Common myeloid progenitor, CD34-positive (primary cell): ENCODE measurements at regions not wholly inside any gene's neighbourhood (a gene's known extent, or its start where the extent isn't known, plus 50 kb on each side); places are given as distances from the start of the nearest gene placed in this dataset.

Experiments
- CTCF ChIA-PET: fragments of 350-600 bp; sonication (Branson Sonifier 250); formaldehyde crosslinking; loops from one replicate; lab custom pipeline; 2021; ENCODE audit warnings: antibody characterized with exemption; lab: Charles Lee
- POLR2A ChIA-PET: fragments of 350-600 bp; sonication (Branson Sonifier 250); formaldehyde crosslinking; loops from one replicate; lab custom pipeline; 2021; ENCODE audit warnings: antibody characterized with exemption; lab: Charles Lee
- DNase-seq, 3 donors: peaks; one replicate each; pipeline versions ENCODE4 v3.0.0 to v3.0.0-alpha.2; 2013
- H3K27ac ChIP-seq, 2 experiments: 1 replicate in 1 of 2; 2 replicates in 1 of 2; pipeline ENCODE4 v1.7.0; 2013; ENCODE audit warnings: inconsistent platforms in 2 of 2, low read length in 2 of 2, mild to moderate bottlenecking in 2 of 2, low read depth in 1 of 2, moderate library complexity in 1 of 2; ENCODE audit not compliant: severe bottlenecking in 2 of 2, insufficient read depth in 1 of 2, poor library complexity in 1 of 2
- H3K27me3 ChIP-seq, 5 experiments: replicated peaks in 2 of 5; 1 replicate in 3 of 5; 2 replicates in 2 of 5; pipeline versions ENCODE4 v1.6.1 to v1.7.0; 2013; ENCODE audit warnings: low read length in 4 of 5, mild to moderate bottlenecking in 2 of 5, moderate library complexity in 2 of 5, inconsistent platforms in 1 of 5; ENCODE audit not compliant: insufficient read depth in 5 of 5, control insufficient read depth in 4 of 5
- H3K36me3 ChIP-seq, 4 experiments: 1 replicate in 2 of 4; 2 replicates in 2 of 4; pipeline versions ENCODE4 v1.6.1 to v1.7.0; 2013; ENCODE audit warnings: low read length in 3 of 4, control low read depth in 1 of 4, mild to moderate bottlenecking in 1 of 4; ENCODE audit not compliant: control insufficient read depth in 4 of 4, insufficient read depth in 4 of 4
- H3K4me1 ChIP-seq, 4 experiments: 1 replicate in 3 of 4; 2 replicates in 1 of 4; pipeline versions ENCODE4 v1.6.1 to v1.7.1; 2013; ENCODE audit warnings: low read length in 3 of 4, mild to moderate bottlenecking in 3 of 4, control low read depth in 1 of 4, inconsistent platforms in 1 of 4, moderate library complexity in 1 of 4; ENCODE audit not compliant: control insufficient read depth in 4 of 4, insufficient read depth in 4 of 4; ENCODE audit errors: control extremely low read depth in 1 of 4
- H3K4me3 ChIP-seq, 7 experiments: 1 replicate in 4 of 7; 2 replicates in 3 of 7; pipeline versions ENCODE4 v1.5.1 to v1.7.0; 2013; ENCODE audit warnings: mild to moderate bottlenecking in 7 of 7, low read length in 6 of 7, moderate library complexity in 6 of 7, inconsistent platforms in 2 of 7, low read depth in 2 of 7, control low read depth in 1 of 7; ENCODE audit not compliant: insufficient read depth in 4 of 7, control insufficient read depth in 1 of 7; ENCODE audit errors: extremely low read depth in 1 of 7
- H3K9me3 ChIP-seq, 5 experiments: 1 replicate in 4 of 5; 2 replicates in 1 of 5; pipeline versions ENCODE4 v1.6.1 to v1.7.1; 2013; ENCODE audit warnings: low read length in 4 of 5, mild to moderate bottlenecking in 2 of 5, inconsistent platforms in 1 of 5, low read depth in 1 of 5, moderate library complexity in 1 of 5; ENCODE audit not compliant: control insufficient read depth in 4 of 5, insufficient read depth in 2 of 5; ENCODE audit errors: control extremely low read depth in 1 of 5
- WGBS: methylation state at CpG from one replicate; pipeline ENCODE4 v1.1.5; 2013; ENCODE audit not compliant: insufficient coverage; 5-methylcytosine and 5-hydroxymethylcytosine counted together

DNA sequence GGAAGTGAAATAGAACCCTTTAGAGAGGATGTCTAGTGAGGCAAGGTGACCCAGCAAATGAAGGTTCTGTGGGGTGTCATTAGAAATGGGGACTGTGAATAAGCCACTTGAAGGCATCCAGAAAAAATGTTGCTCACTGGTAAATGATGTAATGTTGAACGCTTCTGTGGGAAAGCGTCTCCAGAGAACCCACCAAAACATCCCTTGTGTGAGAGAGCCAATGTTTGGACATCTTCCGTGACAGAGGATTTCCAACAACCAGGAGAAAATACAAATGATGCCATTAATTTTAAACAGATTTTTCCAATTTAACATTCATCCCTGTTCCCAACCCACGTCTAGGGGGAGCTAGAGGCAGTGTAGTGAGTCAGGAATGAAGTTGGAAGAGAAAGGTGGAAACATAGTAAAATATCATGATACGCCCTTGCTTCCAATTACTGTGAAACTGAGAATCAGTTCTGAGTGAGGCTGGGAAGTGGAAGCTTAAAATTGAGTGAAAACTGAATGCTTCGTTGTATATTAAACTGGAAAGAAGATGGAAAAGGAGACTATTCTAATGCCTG lies 584.2 kb downstream of the CD109 start:
- Histone ChIP-seq H3K36me3 (no peaks in the 10 kb centered on the region), H3K27me3 (no peaks in the 10 kb centered on the region), H3K9me3 (no peaks in the 10 kb centered on the region), H3K27ac (no peak overlapping the region), H3K4me3 (no peak overlapping the region), H3K4me1 (no peaks in the 10 kb centered on the region)
- POLR2A ChIA-PET: no interaction called here
- WGBS: 92% methylated on average over 4 of the region's 6 CpGs
- CTCF ChIA-PET: no interaction called here
- DNase-seq: no peak

- CTCF ChIA-PET: no interaction called here
- POLR2A ChIA-PET: no interaction called here
Observed at GRCh38 chr6:74277777-74278186, 581.8 kb downstream of the CD109 start.

GRCh38 chr6:74273541-74273940 lies 577.5 kb downstream of the CD109 start:
- ChIA-PET CTCF (no interaction called here), POLR2A (no interaction called here)
- DNase-seq: no peak
- Histone ChIP-seq H3K4me1 (no peaks in the 10 kb centered on the region), H3K27me3 (no peaks in the 10 kb centered on the region), H3K9me3 (no peaks in the 10 kb centered on the region), H3K4me3 (no peak overlapping the region), H3K27ac (no peak overlapping the region), H3K36me3 (no peaks in the 10 kb centered on the region)

More at GRCh38 chr6:74277777-74278186, 581.8 kb downstream of the CD109 start:
- 91% methylated on average over 3 of the region's 6 CpGs for WGBS
- Histone ChIP-seq H3K4me1 (no peaks in the 10 kb centered on the region), H3K4me3 (no peak overlapping the region), H3K36me3 (no peaks in the 10 kb centered on the region), H3K27ac (no peak overlapping the region), H3K9me3 (no peaks in the 10 kb centered on the region), H3K27me3 (no peaks in the 10 kb centered on the region)
- DNase-seq: no peak

DNA sequence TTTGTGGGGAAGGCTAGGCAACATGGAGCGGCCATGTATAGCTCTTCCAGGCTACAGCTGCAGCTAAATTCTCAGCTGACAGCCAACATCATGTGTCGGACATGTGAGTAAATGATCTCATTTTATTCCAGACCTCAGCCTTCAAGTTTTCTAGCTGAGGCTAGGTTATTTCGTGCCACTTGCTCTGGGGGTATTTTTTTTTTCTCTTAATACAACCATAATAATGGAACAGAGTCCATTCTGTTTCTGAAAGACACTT lies 573.5 kb downstream of the CD109 start:
- ChIA-PET CTCF (no interaction called here), POLR2A (no interaction called here)
- H3K27ac ChIP-seq: no peak overlapping the region

GRCh38 chr6:74268815-74269599 lies 573.0 kb downstream of the CD109 start:
- no peak for DNase-seq
- Histone ChIP-seq H3K4me1 (no peaks in the 10 kb centered on the region), H3K27me3 (no peaks in the 10 kb centered on the region), H3K36me3 (no peaks in the 10 kb centered on the region), H3K27ac (no peak overlapping the region), H3K4me3 (no peak overlapping the region), H3K9me3 (no peaks in the 10 kb centered on the region)
- CTCF ChIA-PET: no interaction called here
- POLR2A ChIA-PET: no interaction called here
- WGBS: 93% methylated on average over 2 of the region's 2 CpGs

More for the DNA sequence above, 573.5 kb downstream of the CD109 start:
- Histone ChIP-seq H3K36me3 (no peaks in the 10 kb centered on the region), H3K27me3 (no peaks in the 10 kb centered on the region), H3K9me3 (no peaks in the 10 kb centered on the region), H3K4me1 (no peaks in the 10 kb centered on the region), H3K4me3 (no peak overlapping the region)
- no peak for DNase-seq
- WGBS: 74% methylated on average over 2 of the region's 3 CpGs

GRCh38 chr6:74259981-74260380 lies 564.0 kb downstream of the CD109 start:
- H3K4me1 ChIP-seq: no peaks in the 10 kb centered on the region
- CTCF ChIA-PET: no interaction called here
- no CpG with 5 or more reads among the region's 2 CpGs for WGBS
- DNase-seq: no peak
- no peaks in the 10 kb centered on the region for H3K27me3 ChIP-seq
- POLR2A ChIA-PET: no interaction called here
- no peak overlapping the region for H3K27ac ChIP-seq
- H3K36me3 ChIP-seq: no peaks in the 10 kb centered on the region
- no peak overlapping the region for H3K4me3 ChIP-seq
- H3K9me3 ChIP-seq: peaks cover 0 to 2% (median 0%) of the 10 kb centered on the region in 5 experiments

DNA sequence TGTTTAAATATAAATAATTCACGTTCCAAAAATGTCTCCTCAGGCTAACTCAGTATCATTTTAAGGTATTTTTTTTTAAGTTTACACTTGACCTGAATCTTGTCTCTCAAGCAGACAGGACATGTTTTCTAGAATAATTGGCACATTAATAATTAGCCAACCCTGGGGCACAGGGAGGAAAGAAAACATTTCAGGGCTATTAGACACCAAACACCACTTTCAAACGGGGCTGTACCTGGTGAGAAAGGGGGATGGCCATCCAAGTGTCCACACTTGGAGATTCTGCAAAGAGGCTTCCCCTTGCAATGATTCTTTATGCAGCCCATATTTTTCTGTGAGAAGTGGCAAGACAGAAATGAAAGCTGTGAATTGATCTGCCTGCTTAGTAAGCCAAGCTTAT lies 560.8 kb downstream of the CD109 start:
- H3K4me3 ChIP-seq: no peak overlapping the region
- no peaks in the 10 kb centered on the region for H3K9me3 ChIP-seq
- H3K36me3 ChIP-seq: no peaks in the 10 kb centered on the region
- 89% methylated on average over 1 of the region's 2 CpGs for WGBS
- H3K4me1 ChIP-seq: no peaks in the 10 kb centered on the region
- CTCF ChIA-PET: no interaction called here
- H3K27ac ChIP-seq: no peak overlapping the region
- no peaks in the 10 kb centered on the region for H3K27me3 ChIP-seq
- no peak for DNase-seq
- POLR2A ChIA-PET: no interaction called here
